ENCODE measurements at regions not wholly inside any gene's neighbourhood (a gene's known extent, or its start where the extent isn't known, plus 50 kb on each side); places are given as distances from the start of the nearest gene placed in this dataset.

GRCh38 chr4:45920861-45921260 lies 203.0 kb downstream of the GABRG1 start:
- Histone ChIP-seq H3K4me1 (ENCODE audit: control insufficient read depth, insufficient read depth, low read length) (no peaks in the 10 kb centered on the region), H3K36me3 (ENCODE audit: control insufficient read depth, insufficient read depth, low read length) (no peaks in the 10 kb centered on the region), H3K27me3 (ENCODE audit: control insufficient read depth, insufficient read depth, low read length) (no peaks in the 10 kb centered on the region), H3K4me3 (ENCODE audit: low read length) (no peak overlapping the region), H3K9me3 (ENCODE audit: control insufficient read depth, low read depth, low read length) (no peaks in the 10 kb centered on the region), H3K27ac (ENCODE audit: low read length) (no peak overlapping the region)
- WGBS (ENCODE audit: insufficient coverage, low lambda C conversion rate), result 93% methylated on average over 1 of the region's 3 CpGs
- DNase-seq, result no peak

DNA sequence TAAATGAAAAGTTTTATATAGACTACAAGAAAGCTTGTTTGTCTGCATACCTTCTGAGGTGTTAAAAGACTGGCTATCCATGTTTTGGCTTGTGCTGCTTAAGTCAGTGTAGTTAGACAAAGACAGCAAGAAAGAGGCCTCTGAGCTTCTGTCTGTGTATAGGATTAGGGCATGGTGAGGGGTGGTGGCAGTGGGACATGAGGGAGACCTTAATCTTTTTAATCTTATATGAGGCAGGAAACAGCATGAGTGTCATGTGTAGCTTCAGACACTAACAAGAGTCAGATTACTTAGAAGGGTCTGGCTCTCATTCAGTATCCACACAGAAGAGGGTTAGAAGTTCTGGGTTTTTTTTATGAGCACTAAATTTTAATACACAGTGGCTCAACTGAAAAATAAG lies 213.3 kb downstream of the GABRG1 start:
- no peak overlapping the region for H3K4me3 ChIP-seq (ENCODE audit: low read length)
- H3K27me3 ChIP-seq (ENCODE audit: control insufficient read depth, insufficient read depth, low read length), result no peaks in the 10 kb centered on the region
- DNase-seq, result no peak
- H3K9me3 ChIP-seq (ENCODE audit: control insufficient read depth, low read depth, low read length), result no peaks in the 10 kb centered on the region
- no peaks in the 10 kb centered on the region for H3K4me1 ChIP-seq (ENCODE audit: control insufficient read depth, insufficient read depth, low read length)
- H3K36me3 ChIP-seq (ENCODE audit: control insufficient read depth, insufficient read depth, low read length), result no peaks in the 10 kb centered on the region
- no peak overlapping the region for H3K27ac ChIP-seq (ENCODE audit: low read length)

DNA sequence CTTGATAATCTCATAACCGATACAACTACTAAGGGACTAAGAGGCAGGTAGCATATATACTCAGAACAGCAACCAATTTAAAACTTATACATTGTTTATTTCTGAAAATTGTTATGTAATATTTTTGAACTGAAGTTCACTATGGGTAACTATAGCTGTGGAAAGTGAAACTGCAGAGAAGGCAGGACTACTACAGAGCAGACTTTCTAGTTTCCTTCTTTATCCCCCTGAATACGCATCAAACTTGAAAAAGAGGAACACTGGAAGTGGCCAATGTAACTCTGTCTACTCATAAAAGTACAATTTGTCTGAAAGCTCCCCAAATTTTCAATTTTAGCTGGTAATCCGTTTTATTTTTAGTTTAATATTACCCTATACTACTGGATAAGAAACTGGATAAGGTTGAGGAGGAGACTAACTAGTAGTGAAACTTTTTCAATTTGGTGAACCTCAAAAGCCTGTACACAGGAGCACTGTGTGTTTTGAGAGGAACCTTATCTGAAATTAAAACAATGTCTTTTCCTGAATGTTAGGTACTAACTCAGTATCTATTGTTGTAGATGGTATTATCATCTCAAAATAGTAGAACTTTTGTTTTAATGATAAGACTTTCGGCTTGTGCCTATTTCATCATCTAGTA lies 225.8 kb downstream of the GABRG1 start:
- H3K27me3 ChIP-seq (ENCODE audit: control insufficient read depth, insufficient read depth, low read length), result no peaks in the 10 kb centered on the region
- 100% methylated on average over 1 of the region's 4 CpGs for WGBS (ENCODE audit: insufficient coverage, low lambda C conversion rate)

DNA sequence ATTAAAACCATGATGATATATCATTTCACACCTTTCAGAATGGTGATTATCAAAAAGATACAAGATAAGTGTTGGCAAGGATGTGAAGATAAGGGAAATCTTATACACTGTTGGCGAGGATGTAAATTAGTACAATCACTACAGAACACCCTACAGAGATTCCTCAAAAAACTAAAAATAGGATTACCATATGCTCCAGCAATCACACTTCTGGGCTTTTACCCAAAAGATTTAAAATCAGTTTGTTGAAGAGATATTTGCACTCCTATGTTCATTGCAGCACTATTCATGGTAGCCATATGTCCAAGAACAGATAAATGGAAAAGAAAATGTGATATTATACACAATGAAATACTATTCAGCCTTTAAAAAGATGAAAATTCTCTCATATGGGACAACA lies 240.4 kb downstream of the GABRG1 start:
- WGBS (ENCODE audit: insufficient coverage, low lambda C conversion rate), result no CpG with 5 or more reads among the region's 1 CpG
- DNase-seq, result no peak
- Histone ChIP-seq H3K4me1 (ENCODE audit: control insufficient read depth, insufficient read depth, low read length) (no peaks in the 10 kb centered on the region), H3K36me3 (ENCODE audit: control insufficient read depth, insufficient read depth, low read length) (no peaks in the 10 kb centered on the region), H3K4me3 (ENCODE audit: low read length) (no peak overlapping the region), H3K9me3 (ENCODE audit: control insufficient read depth, low read depth, low read length) (no peaks in the 10 kb centered on the region), H3K27me3 (ENCODE audit: control insufficient read depth, insufficient read depth, low read length) (no peaks in the 10 kb centered on the region), H3K27ac (ENCODE audit: low read length) (no peak overlapping the region)

More for the DNA sequence above, 225.8 kb downstream of the GABRG1 start:
- Histone ChIP-seq H3K4me1 (ENCODE audit: control insufficient read depth, insufficient read depth, low read length) (no peaks in the 10 kb centered on the region), H3K9me3 (ENCODE audit: control insufficient read depth, low read depth, low read length) (no peaks in the 10 kb centered on the region), H3K27ac (ENCODE audit: low read length) (no peak overlapping the region), H3K4me3 (ENCODE audit: low read length) (no peak overlapping the region), H3K36me3 (ENCODE audit: control insufficient read depth, insufficient read depth, low read length) (no peaks in the 10 kb centered on the region)
- no peak for DNase-seq

DNA sequence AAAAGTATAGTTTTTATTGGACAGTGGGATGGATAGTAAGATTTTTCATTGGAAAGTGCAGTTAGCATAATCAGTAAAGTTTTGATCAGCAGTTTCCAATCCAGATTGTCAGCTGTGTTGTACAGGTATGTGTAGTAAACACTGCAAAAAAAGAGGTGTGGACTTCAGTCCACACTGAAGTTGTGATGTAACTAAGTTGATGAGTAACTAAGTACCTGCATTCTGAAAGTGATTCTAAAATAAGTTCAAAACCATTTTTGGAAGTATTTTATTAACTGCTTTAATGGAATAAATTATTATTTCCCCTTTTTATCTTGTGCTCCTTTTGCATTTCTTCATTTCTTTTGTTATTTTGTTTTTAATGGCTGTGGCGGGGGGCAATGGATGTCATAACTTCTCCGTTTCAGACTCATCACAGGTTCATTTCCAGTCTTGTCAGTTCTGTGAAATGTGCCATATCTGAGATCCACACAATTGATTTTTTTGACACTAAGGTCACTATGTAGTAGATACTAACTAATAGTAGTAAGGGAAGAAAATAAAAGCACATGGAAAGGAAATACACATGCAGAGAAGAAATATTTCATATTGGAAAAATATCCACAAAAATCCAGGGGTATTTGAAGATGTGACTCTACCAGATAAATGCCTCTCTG lies 247.5 kb downstream of the GABRG1 start:
- no peaks in the 10 kb centered on the region for H3K27me3 ChIP-seq (ENCODE audit: control insufficient read depth, insufficient read depth, low read length)
- H3K27ac ChIP-seq (ENCODE audit: low read length), result no peak overlapping the region
- 75% methylated on average over 2 of the region's 2 CpGs for WGBS (ENCODE audit: insufficient coverage, low lambda C conversion rate)
- no peaks in the 10 kb centered on the region for H3K36me3 ChIP-seq (ENCODE audit: control insufficient read depth, insufficient read depth, low read length)
- no peak overlapping the region for H3K4me3 ChIP-seq (ENCODE audit: low read length)
- H3K9me3 ChIP-seq (ENCODE audit: control insufficient read depth, low read depth, low read length), result no peaks in the 10 kb centered on the region
- H3K4me1 ChIP-seq (ENCODE audit: control insufficient read depth, insufficient read depth, low read length), result no peaks in the 10 kb centered on the region
- DNase-seq, result peak; percentile 13 to 55

- Histone ChIP-seq H3K4me3 (ENCODE audit: low read length) (no peak overlapping the region), H3K9me3 (ENCODE audit: control insufficient read depth, low read depth, low read length) (no peaks in the 10 kb centered on the region), H3K36me3 (ENCODE audit: control insufficient read depth, insufficient read depth, low read length) (no peaks in the 10 kb centered on the region), H3K27me3 (ENCODE audit: control insufficient read depth, insufficient read depth, low read length) (no peaks in the 10 kb centered on the region), H3K27ac (ENCODE audit: low read length) (no peak overlapping the region), H3K4me1 (ENCODE audit: control insufficient read depth, insufficient read depth, low read length) (no peaks in the 10 kb centered on the region)
- peak; percentile 5 to 44 for DNase-seq
- 23% methylated on average over 3 of the region's 3 CpGs for WGBS (ENCODE audit: insufficient coverage, low lambda C conversion rate)
Measured at GRCh38 chr4:45869184-45869583, 254.7 kb downstream of the GABRG1 start.

DNA sequence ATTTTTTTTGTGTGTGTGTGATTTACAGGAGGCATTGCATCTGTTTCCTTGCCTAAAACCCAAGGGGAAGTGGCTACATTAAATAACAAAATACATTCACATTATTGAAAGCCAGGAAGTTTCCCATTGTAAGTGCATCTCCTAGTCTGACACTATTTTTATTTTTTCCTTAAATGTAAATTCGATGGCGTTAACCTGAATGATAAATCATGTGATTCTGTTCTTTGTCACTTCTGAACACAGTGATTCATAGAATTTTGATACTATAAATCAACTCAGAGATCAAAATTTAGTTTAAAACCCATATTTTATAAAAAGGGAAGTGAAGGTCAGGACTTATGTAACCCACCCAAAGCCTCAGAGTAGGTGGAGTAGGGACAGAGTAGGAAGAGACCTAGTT lies 258.1 kb downstream of the GABRG1 start:
- H3K4me1 ChIP-seq (ENCODE audit: control insufficient read depth, insufficient read depth, low read length), result no peaks in the 10 kb centered on the region
- no peaks in the 10 kb centered on the region for H3K27me3 ChIP-seq (ENCODE audit: control insufficient read depth, insufficient read depth, low read length)
- WGBS (ENCODE audit: insufficient coverage, low lambda C conversion rate), result 75% methylated on average over 2 of the region's 2 CpGs
- no peak overlapping the region for H3K4me3 ChIP-seq (ENCODE audit: low read length)
- no peak overlapping the region for H3K27ac ChIP-seq (ENCODE audit: low read length)
- no peaks in the 10 kb centered on the region for H3K36me3 ChIP-seq (ENCODE audit: control insufficient read depth, insufficient read depth, low read length)
- DNase-seq, result no peak
- H3K9me3 ChIP-seq (ENCODE audit: control insufficient read depth, low read depth, low read length), result no peaks in the 10 kb centered on the region

GRCh38 chr4:45855857-45856256 lies 268.0 kb downstream of the GABRG1 start:
- Histone ChIP-seq H3K27me3 (ENCODE audit: control insufficient read depth, insufficient read depth, low read length) (no peaks in the 10 kb centered on the region), H3K4me3 (ENCODE audit: low read length) (no peak overlapping the region), H3K27ac (ENCODE audit: low read length) (no peak overlapping the region), H3K9me3 (ENCODE audit: control insufficient read depth, low read depth, low read length) (no peaks in the 10 kb centered on the region), H3K36me3 (ENCODE audit: control insufficient read depth, insufficient read depth, low read length) (no peaks in the 10 kb centered on the region), H3K4me1 (ENCODE audit: control insufficient read depth, insufficient read depth, low read length) (no peaks in the 10 kb centered on the region)
- no CpG with 5 or more reads among the region's 2 CpGs for WGBS (ENCODE audit: insufficient coverage, low lambda C conversion rate)
- no peak for DNase-seq

GRCh38 chr4:45846016-45846415 lies 277.8 kb downstream of the GABRG1 start:
- Histone ChIP-seq H3K27me3 (ENCODE audit: control insufficient read depth, insufficient read depth, low read length) (no peaks in the 10 kb centered on the region), H3K9me3 (ENCODE audit: control insufficient read depth, low read depth, low read length) (no peaks in the 10 kb centered on the region), H3K27ac (ENCODE audit: low read length) (no peak overlapping the region), H3K4me1 (ENCODE audit: control insufficient read depth, insufficient read depth, low read length) (no peaks in the 10 kb centered on the region), H3K36me3 (ENCODE audit: control insufficient read depth, insufficient read depth, low read length) (no peaks in the 10 kb centered on the region), H3K4me3 (ENCODE audit: low read length) (no peak overlapping the region)
- WGBS (ENCODE audit: insufficient coverage, low lambda C conversion rate), result no CpG with 5 or more reads among the region's 1 CpG
- DNase-seq, result no peak

DNA sequence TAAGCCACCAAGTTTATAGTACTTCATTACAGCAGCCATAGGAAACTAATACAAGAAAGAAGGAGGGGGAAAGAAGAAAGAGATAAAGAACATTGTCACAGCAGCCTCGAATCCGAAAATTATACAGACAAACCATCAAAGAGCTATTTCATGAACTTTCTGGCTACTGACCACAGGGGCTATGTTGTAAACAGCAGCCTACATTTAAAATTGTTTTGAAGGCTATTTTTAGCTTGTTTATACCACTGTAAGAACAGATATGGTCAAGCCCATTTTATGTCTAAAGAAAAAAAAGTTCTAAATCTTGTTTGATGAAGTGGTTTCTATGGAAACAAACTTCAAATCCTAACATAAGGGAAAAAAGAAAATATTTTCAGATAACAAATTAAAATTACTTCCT lies 282.1 kb downstream of the GABRG1 start:
- H3K36me3 ChIP-seq (ENCODE audit: control insufficient read depth, insufficient read depth, low read length), result no peaks in the 10 kb centered on the region
- no peaks in the 10 kb centered on the region for H3K4me1 ChIP-seq (ENCODE audit: control insufficient read depth, insufficient read depth, low read length)
- no peak overlapping the region for H3K27ac ChIP-seq (ENCODE audit: low read length)
- no peak overlapping the region for H3K4me3 ChIP-seq (ENCODE audit: low read length)
- DNase-seq, result no peak
- no peaks in the 10 kb centered on the region for H3K27me3 ChIP-seq (ENCODE audit: control insufficient read depth, insufficient read depth, low read length)
- H3K9me3 ChIP-seq (ENCODE audit: control insufficient read depth, low read depth, low read length), result no peaks in the 10 kb centered on the region
- WGBS (ENCODE audit: insufficient coverage, low lambda C conversion rate), result 64% methylated on average over 2 of the region's 2 CpGs

GRCh38 chr4:45831692-45832091 lies 292.2 kb downstream of the GABRG1 start:
- Histone ChIP-seq H3K4me3 (ENCODE audit: low read length) (no peak overlapping the region), H3K9me3 (ENCODE audit: control insufficient read depth, low read depth, low read length) (no peaks in the 10 kb centered on the region), H3K27ac (ENCODE audit: low read length) (no peak overlapping the region), H3K4me1 (ENCODE audit: control insufficient read depth, insufficient read depth, low read length) (no peaks in the 10 kb centered on the region), H3K27me3 (ENCODE audit: control insufficient read depth, insufficient read depth, low read length) (no peaks in the 10 kb centered on the region), H3K36me3 (ENCODE audit: control insufficient read depth, insufficient read depth, low read length) (no peaks in the 10 kb centered on the region)
- no peak for DNase-seq
- 20% methylated on average over 1 of the region's 2 CpGs for WGBS (ENCODE audit: insufficient coverage, low lambda C conversion rate)

All from large intestine (tissue), 3 donors.